Adrenal gland (tissue), 9 donors: ENCODE measurements at regions not wholly inside any gene's neighbourhood (a gene's known extent, or its start where the extent isn't known, plus 50 kb on each side); places are given as distances from the start of the nearest gene placed in this dataset.

Source experiments
- DNase-seq, 7 donors: peaks; one replicate each; pipeline ENCODE4 v3.0.0-alpha.2; 2019 to 2020
- H3K27ac ChIP-seq, 5 donors: fragments of 200-600 bp; sonication (generic) in 4 of 5; 1 replicate in 3 of 5; 2 replicates in 2 of 5; pipeline versions ENCODE4 v1.5.1 to v1.8.0; 2016 to 2020; ENCODE audit warnings: mild to moderate bottlenecking in 1 of 5
- H3K27me3 ChIP-seq: fragments of 200-600 bp; 2 replicates; pipeline ENCODE4 v1.8.0; 2021
- H3K36me3 ChIP-seq, 2 donors: fragments of 200-600 bp; replicated peaks in 1 of 2; 1 replicate in 1 of 2; 2 replicates in 1 of 2; pipeline versions ENCODE4 v1.5.1 to v1.8.0; 2018 to 2022
- H3K4me1 ChIP-seq, 2 donors: fragments of 200-600 bp; replicated peaks in 1 of 2; 1 replicate in 1 of 2; 2 replicates in 1 of 2; pipeline versions ENCODE4 v1.5.1 to v1.8.0; 2018 to 2021
- H3K4me3 ChIP-seq, 4 donors: fragments of 200-600 bp; sonication (generic) in 3 of 4; one replicate each; pipeline ENCODE4 v1.5.1; 2016 to 2018
- H3K9me3 ChIP-seq, 3 donors: fragments of 200-600 bp; sonication (generic) in 1 of 3; replicated peaks in 1 of 3; 1 replicate in 2 of 3; 2 replicates in 1 of 3; pipeline versions ENCODE4 v1.5.1 to v1.8.0; 2016 to 2021
- CTCF ChIP-seq, 6 experiments: fragments of 450-650 bp in 4 of 6; fragments of 200-600 bp in 2 of 6; sonication (generic) in 1 of 6; IDR thresholded peaks; 1 replicate in 5 of 6; 2 replicates in 1 of 6; pipeline versions ENCODE4 v1.5.1 to v1.8.0; 2016 to 2021; ENCODE audit warnings: antibody characterized with exemption in 6 of 6, mild to moderate bottlenecking in 2 of 6, moderate library complexity in 1 of 6
- POLR2A ChIP-seq, 2 donors: fragments of 450-650 bp; IDR thresholded peaks; one replicate each; pipeline ENCODE4 v1.6.1; 2017; ENCODE audit warnings: antibody characterized with exemption in 2 of 2, mild to moderate bottlenecking in 2 of 2, moderate library complexity in 1 of 2
- WGBS, 4 donors: extraction: QIAGEN DNeasy Blood & Tissue Kit in 2 of 4; methylation state at CpG; one replicate each; pipeline versions ENCODE4 v1.1.5 to v1.1.7; 2013 to 2017; 5-methylcytosine and 5-hydroxymethylcytosine counted together
- intact Hi-C, 2 donors: fragments of 100-400 bp; cut with DNase I; formaldehyde crosslinking; loops; one replicate each; pipeline versions ENCODE4 v1.14.1 to v1.15.0; 2022 to 2023
- donor health status: healthy with polysubstance abuse.
- donor health status: Bipolar disorder and iron deficiency.
- donor health status: DM: yes; HTN: yes; CAD: no.
- donor health status: DM: no; HTN: no; CAD: no.
- donor health status: DM: no; HTN: no; CAD: no.

GRCh38 chr21:16847211-16847610 lies 665.6 kb upstream of the CXADR start:
- intact Hi-C loops, result no loop called here
- H3K4me1 ChIP-seq, result no peaks in the 10 kb centered on the region
- H3K4me3 ChIP-seq, result no peak overlapping the region
- no peaks in the 10 kb centered on the region for H3K9me3 ChIP-seq
- 94 to 97% (median 95%) methylated on average over 2 of the region's 2 CpGs for WGBS, 4 donors
- no peaks in the 10 kb centered on the region for H3K36me3 ChIP-seq
- no peak overlapping the region for H3K27ac ChIP-seq
- TF ChIP-seq CTCF (IDR thresholded peaks at IDR 0.05) (no peak), POLR2A (IDR thresholded peaks at IDR 0.05) (no peak)
- H3K27me3 ChIP-seq, result no peaks in the 10 kb centered on the region
- DNase-seq, result no peak

- intact Hi-C loops, result no loop called here
- H3K27ac ChIP-seq, result no peak overlapping the region
- no peak overlapping the region for H3K4me3 ChIP-seq
- 88 to 94% (median 91%) methylated on average over 2 of the region's 2 CpGs for WGBS, 4 donors
- no peak for DNase-seq
- peaks cover 0 to 9% (median 0%) of the 10 kb centered on the region in 3 donors for H3K9me3 ChIP-seq
- TF ChIP-seq CTCF (IDR thresholded peaks at IDR 0.05) (no peak), POLR2A (IDR thresholded peaks at IDR 0.05) (no peak)
- no peaks in the 10 kb centered on the region for H3K27me3 ChIP-seq
- no peaks in the 10 kb centered on the region for H3K36me3 ChIP-seq
- no peaks in the 10 kb centered on the region for H3K4me1 ChIP-seq
Observed at GRCh38 chr21:16851054-16851453, 661.8 kb upstream of the CXADR start.

GRCh38 chr21:16855164-16855667 lies 657.6 kb upstream of the CXADR start:
- intact Hi-C loops, result no loop called here
- no peak overlapping the region for H3K4me3 ChIP-seq
- DNase-seq, result no peak
- TF ChIP-seq CTCF (IDR thresholded peaks at IDR 0.05) (no peak), POLR2A (IDR thresholded peaks at IDR 0.05) (no peak)
- no peaks in the 10 kb centered on the region for H3K4me1 ChIP-seq
- peaks cover 0 to 9% (median 0%) of the 10 kb centered on the region in 3 donors for H3K9me3 ChIP-seq
- H3K36me3 ChIP-seq, result no peaks in the 10 kb centered on the region
- no peaks in the 10 kb centered on the region for H3K27me3 ChIP-seq
- no peak overlapping the region for H3K27ac ChIP-seq

GRCh38 chr21:16863362-16863905 lies 649.4 kb upstream of the CXADR start:
- intact Hi-C loops, result no loop called here
- Histone ChIP-seq H3K27ac (no peak overlapping the region), H3K4me1 (no peaks in the 10 kb centered on the region), H3K27me3 (no peaks in the 10 kb centered on the region), H3K4me3 (no peak overlapping the region), H3K36me3 (no peaks in the 10 kb centered on the region), H3K9me3 (no peaks in the 10 kb centered on the region)
- TF ChIP-seq POLR2A (IDR thresholded peaks at IDR 0.05) (no peak), CTCF (IDR thresholded peaks at IDR 0.05) (no peak)
- no peak for DNase-seq
- WGBS, 4 donors, result 45 to 65% (median 56%) methylated on average over 1 of the region's 1 CpG
